Retina (tissue), 1 donor: ENCODE measurements at regions not wholly inside any gene's neighbourhood (a gene's known extent, or its start where the extent isn't known, plus 50 kb on each side); places are given as distances from the start of the nearest gene placed in this dataset.
A peak's percentile ranks its signal among the peaks of the same experiment; 100 is the strongest.

Experiments
- DNase-seq: peaks from one replicate; pipeline ENCODE4 v3.0.0-alpha.2; 2016

DNA sequence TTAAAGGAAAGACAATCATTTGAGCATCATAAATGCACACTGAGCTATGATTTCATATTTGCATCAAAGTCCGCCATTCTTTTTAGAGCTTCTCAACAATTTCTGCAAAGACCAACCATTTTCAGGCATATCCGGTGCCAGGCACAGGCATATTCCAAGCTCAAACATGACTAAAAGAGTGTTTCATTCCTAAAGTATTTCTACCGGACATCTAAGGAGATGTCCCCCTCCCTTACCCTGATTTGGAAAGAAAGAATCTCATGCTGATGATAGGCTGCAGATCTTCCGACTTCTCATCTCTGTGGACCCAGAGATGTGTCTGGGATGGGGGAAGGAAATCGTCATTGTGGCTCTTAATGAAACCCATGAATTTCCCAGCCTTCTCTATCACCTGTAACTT is 600.5 kb upstream of the MGMT start:
- DNase-seq, result no peak

DNA sequence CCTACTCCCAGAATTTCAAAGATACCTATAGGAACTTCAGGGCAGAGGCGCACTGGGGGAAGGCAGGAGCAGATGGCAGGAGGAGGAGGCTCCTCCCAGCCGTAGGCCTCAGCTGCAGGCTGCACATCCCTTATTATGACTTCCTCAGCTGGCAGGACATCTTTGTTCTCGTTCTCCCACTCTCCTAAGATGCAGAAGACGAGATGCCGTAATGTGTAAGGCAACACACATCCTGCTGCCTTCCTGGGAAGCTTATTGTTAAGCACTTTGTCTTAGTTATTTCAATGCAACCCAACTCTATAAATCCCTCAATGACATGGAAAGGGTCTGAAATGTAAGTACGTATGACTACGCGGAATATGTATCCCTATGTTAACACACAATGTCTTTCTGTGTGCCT is 599.8 kb upstream of the MGMT start:
- peak; percentile 34 for DNase-seq

DNA sequence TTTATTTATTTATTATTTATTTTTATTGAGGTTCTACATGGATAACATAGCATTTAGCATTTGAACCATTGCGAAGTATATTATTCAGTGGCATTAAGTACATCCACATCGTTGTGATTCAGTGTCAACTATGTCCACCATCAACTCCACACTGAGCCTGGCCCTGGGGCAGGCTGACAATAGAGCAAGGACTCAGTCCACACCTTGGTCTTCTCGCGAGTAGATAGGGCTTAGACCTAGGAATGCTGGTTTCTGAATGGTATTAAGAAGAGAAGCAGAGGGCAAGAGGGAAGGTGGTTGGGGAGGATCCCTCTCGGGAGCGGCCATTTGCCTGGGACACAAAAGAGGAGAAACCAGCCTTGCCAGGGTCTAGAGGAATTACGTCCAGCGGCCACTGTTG is 599.2 kb upstream of the MGMT start:
- DNase-seq, result no peak

DNA sequence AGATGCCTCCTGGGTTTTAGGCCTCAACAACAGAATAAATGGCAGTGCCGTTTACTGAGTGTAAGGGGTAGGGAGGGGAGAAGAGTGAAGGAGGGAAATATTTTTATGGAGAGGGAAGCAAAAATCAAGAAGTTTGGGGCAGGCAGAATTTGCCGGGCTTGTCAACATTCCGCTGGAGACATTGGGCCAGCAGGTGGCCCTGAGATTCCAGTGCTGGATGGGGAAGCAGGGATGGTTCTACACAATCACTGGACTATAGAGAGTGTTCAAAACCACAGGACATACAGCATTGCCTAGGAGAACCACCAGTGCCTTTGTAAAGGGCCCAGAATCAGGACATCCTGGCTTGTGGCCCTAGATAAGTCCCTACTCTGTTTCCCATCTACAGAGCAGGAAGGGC is 598.6 kb upstream of the MGMT start:
- DNase-seq, result no peak

DNA sequence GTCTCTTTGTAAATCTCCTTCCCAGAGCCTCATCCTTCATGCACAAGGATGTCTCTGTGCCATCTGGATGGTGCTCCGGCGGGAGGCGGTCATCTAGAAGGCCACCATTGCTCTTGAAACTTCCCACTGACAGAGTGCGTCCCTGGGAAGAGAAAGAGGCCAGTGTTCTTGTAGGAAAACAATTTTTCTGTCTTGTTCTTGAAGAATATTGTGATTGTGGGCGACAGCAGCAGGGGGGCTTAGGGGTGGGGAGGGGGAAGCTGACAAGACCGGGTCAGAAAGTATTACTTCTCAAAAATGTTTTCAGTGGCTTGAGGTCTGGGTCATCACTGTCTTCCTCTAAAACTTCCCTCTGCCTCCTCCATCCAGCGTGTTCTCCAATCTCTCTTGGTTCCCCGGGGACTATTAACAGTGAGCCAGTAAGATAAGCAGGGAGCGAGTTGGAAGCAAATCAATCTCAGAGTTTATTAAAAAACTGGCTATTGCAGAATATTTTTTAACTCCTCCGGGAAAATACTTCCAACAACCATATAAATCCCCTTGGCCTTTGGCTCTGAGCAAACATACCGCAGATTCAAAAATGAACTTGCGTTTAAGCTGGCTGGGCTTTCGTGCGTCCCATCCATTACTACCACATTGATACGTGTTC is 597.8 kb upstream of the MGMT start:
- DNase-seq, result no peak

DNA sequence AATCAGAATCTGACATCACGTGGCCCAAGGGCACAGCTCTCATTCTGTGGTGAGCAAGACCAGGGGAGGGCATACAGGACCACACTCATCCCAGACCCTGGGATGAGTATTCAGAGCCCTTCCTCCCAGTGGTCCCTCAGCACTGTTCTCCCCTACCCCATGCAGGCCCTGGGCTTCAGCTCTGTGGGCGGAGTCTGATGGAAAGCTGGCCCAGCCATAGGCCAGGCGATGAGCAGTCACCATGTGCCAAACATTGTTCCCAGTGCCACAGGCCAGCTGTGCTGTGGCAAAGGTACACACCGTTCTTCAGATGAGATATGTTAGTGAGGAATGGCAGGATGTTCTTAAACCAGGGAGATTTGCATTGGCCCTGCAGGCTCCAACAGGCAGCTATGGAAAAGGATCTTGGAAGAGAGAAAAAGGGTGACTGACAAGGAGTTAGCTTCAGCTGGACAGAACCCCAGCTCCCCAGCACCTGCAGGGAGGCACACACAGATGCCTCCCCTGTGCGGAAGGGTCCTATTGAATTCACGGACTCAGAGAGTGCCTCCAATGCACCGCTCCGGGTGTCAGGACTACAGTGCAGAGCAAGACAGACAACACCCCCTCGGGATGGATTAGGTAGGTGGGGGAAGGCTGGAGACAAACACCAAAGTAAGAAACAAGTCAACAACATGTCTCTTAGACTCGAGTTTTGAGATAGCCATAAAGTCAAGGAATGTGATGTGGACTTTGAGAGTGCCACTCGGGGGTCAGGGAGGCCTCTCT is 596.0 kb upstream of the MGMT start:
- DNase-seq, result no peak

DNA sequence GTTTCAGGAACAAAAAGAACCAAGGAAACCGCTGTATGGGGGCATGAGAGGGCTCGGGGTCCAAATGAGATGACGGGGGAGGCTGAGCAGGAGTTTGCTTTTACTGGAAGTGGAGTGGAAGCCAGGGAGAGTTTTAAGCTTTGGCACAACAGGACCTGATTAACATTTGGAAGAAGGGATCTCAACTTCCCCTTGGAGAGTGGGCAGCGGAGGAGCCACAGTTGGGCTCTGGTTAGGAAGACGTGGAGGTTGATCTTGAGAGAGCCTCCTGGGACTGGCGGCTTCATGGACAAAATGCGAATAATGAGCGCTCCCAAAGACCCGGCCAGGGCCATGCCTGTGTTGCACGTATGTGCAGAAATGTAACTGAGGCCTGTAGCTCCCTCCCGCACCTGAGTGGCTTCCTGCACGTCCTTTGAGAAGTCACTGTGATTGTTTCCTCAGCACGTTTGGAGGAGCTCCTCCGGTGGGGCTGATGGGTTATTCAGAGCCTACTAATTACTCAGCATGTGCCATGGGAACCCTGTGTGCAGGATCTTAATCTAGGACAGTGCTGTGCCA is 595.3 kb upstream of the MGMT start:
- no peak for DNase-seq

DNA sequence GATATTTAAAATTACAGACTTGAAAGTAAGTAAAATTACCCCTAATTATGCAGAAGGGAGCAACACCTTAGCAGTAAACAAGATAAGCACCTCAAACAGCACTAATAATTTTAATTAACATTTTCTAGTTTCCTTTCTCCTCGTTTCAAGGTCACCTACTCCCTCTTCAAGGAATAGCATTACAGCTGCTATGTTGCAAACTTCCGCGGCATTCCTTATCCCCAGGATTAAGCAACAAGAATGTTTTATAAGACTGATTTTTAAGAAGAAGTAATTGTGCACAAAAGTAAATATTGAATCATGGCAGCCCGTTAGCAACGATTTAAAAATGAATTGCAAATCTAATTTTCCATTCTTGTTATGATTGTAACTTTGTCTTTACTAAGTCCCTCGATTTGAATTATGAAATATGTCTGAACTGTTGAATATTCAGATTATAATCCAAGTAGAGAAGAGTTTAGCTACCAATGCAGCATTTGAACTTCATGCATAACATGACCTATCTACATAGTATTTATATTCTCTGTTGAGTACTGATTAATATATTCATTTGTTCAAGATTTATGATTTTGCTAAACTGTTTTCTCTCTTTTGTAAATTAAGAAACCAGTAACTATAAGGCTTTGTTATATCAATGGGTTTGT is 593.5 kb upstream of the MGMT start:
- no peak for DNase-seq

DNA sequence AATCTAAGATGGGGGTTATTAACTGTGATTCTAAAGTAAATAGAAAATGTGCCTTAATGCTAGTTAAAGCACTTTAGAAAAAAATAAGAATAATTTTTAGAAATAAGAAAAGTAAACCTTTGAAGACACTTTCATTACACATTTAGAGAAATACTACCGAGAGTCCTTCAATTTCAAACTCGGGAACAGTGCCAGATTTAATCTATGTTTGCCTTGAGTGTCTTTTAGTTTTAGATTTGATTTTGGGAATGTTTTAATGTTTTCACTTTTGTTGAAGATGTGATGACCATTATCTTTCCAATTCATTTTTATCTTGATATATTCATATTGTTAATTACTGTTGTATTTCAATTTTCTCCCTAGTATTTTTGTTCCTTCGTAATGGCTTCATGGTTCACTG is 592.7 kb upstream of the MGMT start:
- no peak for DNase-seq

DNA sequence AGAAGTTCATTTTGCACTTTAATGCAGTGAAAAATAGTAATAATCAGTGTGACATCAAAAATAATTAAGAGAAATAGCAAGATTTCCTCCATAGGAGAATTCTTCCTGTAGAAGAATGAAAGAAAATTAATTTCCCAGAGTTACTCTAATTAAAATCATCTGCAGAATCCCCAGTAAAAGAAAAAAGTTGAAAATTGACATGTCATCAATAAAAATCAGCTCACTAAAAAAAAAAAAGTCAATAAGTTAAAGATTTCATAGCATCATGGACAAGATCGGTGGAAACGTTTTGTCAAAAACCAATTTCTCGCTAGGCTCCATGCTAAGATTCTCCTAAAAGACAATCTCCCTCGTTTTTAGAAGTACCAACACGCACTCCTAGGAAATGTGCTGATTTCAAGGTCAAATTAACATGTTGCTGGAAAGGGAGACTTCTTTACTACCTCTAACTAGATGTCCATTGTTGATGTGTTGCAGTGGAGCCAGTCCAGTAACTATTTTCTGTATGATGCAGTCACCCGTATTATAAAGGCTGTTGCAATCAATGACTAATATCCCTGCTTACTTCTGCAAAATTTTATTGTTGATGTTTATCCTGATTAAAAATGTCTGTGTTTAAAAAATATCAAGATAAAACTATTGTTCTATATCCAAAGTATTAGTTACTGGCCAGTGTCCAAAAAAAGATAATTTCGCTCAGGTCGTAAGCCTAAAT is 591.9 kb upstream of the MGMT start:
- DNase-seq, result no peak

DNA sequence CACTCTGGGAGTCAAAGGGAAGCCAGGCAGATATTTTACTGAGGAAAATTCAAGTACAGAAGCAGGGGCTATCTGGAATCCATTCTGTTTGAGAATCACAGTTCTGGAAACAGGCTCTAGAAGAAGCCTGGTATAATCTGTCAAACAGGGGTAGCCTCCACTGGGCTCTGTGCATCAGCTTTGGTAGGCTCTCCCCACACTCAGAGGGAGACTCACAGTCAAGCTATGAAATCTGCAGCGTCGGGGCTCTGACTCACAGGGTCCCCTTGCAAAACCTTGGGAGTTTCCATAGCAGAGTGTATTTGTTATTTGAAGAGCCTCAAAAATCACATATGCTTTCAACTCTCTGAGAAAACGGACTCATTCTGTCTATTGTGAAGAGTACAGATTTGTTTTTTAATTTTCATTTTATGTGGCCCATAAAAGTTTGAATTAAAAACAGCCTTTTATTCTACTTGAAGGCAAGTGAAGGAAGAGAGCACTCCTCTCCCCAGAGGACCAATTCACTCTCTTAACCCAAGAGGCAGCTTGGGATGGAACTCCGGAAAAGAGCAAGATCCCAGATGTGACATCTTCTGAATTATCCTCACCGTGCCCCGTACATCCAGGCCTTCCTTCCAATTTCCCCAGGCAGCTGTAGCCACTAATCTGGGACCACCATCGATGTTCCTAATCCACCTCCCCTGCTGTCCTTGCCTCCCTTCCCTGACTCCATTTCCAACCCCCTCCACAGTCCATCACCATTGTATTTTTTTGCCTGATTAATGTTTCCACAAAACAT is 590.9 kb upstream of the MGMT start:
- DNase-seq, result no peak

DNA sequence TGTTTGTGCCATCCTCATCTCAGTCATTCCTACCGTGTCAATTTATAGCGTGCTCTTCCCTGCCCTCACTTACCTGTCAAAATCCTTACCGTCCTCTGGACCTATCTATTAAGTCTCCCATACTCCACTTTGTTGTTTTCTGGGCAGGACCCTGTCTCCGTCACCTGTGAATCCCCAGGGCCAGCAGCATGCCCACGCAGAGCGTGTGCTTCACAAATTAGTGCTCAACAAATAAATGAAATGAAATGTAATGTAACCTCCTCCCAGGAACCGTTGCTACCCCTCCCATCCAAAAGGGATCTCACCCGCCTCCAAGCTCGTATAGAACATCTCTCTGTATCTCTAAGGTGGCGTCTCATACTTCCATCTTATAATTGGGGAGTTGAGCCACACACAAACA is 589.9 kb upstream of the MGMT start:
- DNase-seq, result no peak

DNA sequence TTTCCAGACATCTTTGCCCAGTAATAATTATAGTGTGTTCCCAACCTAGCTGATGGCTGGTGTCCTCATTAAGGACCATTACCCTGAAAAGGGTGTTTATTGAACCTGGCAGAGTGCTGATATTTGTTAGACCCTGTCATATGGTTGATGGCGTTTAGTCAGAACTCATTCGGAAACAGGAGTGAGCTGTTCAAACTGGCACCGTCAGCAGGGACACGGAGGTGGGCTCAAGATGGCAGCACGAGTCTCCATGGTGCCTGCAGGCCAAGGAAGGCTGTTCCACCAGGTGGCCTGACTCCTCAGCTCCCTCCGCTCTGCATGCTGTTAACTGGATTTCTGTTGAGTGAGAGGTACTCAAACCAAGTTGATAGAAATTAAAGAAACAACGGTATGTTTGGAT is 589.1 kb upstream of the MGMT start:
- no peak for DNase-seq

DNA sequence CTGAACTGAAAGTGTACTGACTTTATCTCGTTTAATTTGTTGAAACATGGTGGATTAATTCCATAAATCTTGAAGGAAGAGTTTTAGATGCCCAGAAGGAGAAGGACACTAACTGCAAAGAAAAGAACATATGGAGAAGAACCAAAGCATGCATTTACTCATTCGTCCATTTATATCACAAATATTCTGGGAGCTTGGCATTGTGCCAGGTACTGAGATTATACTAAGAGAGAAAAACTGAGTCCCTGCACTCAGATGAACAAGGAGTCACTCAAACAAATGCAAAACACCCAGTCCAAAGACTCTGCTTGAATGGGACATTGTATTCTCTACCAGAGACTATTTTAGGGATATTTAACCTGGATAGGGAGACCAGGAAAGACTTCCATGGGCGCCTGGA is 588.0 kb upstream of the MGMT start:
- DNase-seq, result no peak

DNA sequence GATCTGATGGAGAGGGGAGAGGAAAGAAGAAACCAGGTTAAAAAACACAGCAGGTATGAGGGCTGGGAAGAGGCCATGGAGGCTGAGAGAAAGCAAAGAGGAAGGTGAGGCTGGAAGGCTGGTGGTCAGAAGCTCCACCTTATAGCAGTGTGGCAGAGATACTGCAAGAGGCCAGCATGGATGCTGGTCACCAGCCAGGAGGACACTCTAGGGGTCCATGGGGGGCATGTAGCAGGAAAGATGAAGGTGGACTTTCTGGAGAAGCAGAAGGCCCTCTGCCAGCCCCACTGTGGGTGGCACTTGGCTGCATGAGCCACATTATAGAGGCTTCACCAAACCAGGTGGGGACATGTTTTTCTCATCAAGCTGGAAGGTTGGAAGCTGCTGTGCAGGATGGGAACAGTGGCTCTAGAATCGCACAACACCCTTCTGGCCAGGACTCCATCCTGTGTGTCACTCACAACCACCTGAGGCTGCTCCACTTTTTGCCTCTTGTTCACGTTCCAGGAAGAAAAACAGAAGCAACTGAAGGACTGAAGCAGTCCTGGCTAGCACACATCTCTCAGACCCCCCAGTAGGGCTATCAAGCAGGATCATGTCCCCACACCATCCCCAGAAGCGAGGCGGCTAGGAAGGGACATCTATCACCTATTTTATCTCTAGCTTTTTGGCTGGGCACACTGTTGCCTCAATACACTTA is 587.5 kb upstream of the MGMT start:
- DNase-seq, result no peak

DNA sequence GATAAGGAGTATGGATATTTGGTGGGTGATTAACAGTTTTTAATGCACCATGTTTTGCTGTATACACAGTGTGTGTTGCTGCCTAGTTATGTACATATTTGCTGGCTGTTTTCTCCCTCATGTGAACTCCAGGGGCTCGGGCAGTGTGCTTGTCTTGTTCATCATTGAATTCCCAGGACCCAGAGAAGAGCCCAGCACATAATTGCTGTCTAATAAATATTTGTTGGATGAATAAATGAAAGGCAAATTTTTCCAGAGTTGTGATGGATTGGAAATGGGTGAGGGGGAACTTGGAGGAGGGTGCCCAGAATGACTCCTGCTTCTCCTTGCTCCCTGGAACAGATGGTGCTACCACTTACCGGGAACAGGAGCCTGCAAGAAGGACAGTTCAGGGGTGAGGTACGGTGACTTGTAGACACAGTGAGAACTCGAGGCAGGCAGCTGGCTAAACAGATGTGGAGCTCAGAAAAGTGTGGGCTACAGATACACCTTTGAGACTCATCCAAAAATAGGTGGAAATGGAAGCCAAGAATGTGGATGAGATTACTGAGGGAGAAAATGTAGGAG is 586.8 kb upstream of the MGMT start:
- DNase-seq, result no peak

DNA sequence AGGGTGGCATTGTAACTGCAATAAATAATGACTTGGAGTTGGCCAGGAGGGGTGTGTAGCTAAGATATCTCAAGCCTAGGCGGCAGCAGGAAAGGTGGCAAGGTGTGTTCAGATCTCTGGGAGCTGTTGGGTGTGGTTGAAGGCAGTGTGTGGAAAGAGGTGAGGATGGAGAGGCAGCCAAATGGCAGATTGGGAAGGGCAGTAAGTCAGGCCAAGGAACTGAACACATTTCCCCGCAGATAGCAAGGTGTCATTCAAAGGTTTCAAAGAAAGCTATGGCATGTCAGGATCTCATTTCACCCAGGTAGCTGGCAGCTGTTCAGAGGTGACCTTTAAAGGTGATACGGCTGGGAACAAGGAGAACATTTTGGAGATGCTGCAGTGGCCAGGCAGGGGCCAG is 586.0 kb upstream of the MGMT start:
- DNase-seq, result no peak

DNA sequence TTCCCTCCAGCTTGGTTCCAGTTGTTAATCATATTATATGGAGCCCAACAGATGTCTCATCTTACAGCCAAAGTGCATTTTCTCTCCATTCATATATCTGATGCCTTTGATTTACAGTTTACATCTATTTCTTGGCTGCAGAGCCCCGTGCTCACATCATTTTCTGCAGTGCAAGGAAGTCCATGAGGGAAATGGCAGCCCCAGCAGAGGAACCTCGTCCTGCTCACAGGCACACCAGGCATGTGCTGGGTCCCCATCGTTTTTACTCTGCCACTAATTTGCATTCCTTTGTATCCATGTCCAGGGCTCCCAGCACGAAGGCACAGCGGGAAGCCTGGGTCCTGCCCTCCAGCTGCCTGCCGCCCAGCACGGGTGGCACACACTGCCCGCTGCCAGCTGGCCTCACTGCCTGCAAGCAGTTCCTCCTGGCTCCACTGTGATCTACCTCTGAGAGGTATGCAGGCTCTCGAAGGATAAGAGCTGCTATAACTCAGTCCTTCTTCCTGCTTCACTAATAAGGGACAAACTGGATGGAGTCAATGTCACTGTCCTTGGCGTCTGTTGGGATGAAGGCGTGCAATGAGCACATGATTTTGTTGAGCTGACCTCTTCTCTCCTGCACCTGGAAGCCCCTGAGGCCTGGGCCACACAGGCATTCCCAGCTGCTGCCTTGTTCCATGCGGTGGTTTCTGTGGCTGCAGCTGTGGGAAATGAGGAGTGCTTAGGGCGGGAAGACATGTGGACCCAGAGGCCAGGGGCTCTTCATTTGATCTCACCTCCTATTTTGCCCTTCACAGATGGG is 583.6 kb upstream of the MGMT start:
- DNase-seq, result no peak

DNA sequence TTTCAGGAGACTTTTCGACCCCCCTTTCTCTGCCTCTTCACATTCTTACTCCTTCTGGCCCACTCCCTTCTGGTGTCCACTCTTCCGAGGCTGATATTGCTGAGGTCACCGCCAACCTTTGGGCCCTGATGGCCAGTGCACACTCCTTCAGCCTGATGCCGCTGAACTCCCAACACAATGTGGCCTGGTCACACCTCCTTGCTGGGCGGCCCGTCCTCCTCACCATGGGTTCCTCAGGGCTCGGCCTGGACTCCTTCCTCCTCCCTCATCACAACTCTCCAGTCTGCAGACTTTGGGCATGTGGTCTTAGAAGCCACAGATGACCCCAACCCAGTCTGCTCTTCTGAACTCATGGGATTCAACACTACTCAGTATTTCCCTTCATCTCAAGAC is 583.0 kb upstream of the MGMT start:
- no peak for DNase-seq

DNA sequence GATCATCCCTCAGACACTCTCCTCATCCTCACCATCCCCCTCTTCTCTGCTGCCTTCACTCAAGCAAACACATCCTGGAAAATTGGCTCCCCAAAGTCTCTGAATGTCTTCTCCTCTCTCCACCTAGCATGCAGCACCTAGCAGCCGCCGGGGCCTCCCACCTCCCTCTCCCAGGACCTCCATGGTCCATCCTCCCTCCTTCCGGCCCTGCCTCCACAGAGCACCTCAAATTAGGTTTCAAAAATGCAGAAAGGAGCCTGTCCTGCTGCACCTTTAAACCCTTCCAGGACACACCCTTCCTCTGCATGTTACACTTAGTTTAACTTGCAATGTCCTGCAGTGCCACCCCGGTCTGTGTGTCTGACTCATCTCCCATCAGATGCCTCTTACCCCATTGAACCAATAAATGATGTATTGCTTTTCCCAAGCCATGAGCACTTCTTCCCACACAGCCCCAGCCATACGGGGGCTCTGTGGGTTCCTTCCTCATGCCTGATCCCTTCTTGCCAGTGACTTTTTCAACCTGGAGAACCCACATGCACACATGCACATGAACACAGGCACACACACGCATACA is 582.5 kb upstream of the MGMT start:
- no peak for DNase-seq
